Lower leg skin (tissue), 4 donors: ENCODE measurements at regions not wholly inside any gene's neighbourhood (a gene's known extent, or its start where the extent isn't known, plus 50 kb on each side); places are given as distances from the start of the nearest gene placed in this dataset.

Source experiments
- DNase-seq, 2 donors: peaks; one replicate each; pipeline ENCODE4 v3.0.0-alpha.2; 2019; ENCODE audit warnings: low spot score in 2 of 2
- H3K4me3 ChIP-seq: fragments of 200-600 bp; sonication (generic); 2 replicates; pipeline ENCODE4 v1.5.1; 2017; ENCODE audit warnings: mild to moderate bottlenecking, low read depth; ENCODE audit not compliant: poor library complexity, severe bottlenecking
- POLR2A ChIP-seq, 2 donors: fragments of 450-650 bp; IDR thresholded peaks; one replicate each; pipeline ENCODE4 v1.6.1; 2016 to 2017; ENCODE audit warnings: antibody characterized with exemption in 2 of 2, mild to moderate bottlenecking in 1 of 2, moderate library complexity in 1 of 2
- WGBS, 2 donors: methylation state at CpG; one replicate each; pipeline ENCODE4 v1.1.5; 2018; 5-methylcytosine and 5-hydroxymethylcytosine counted together
- intact Hi-C: fragments of 100-400 bp; cut with DNase I; formaldehyde crosslinking; loops from one replicate; pipeline ENCODE4 v1.15.0; 2023; ENCODE audit warnings: low total_unique reads
- TF ChIP-seq, protein P1 (sequence below), 3 donors: fragments of 450-650 bp; IDR thresholded peaks; one replicate each; pipeline ENCODE4 v1.5.1; 2016; ENCODE audit warnings: antibody characterized with exemption in 3 of 3, mild to moderate bottlenecking in 3 of 3, moderate library complexity in 2 of 3

DNA sequence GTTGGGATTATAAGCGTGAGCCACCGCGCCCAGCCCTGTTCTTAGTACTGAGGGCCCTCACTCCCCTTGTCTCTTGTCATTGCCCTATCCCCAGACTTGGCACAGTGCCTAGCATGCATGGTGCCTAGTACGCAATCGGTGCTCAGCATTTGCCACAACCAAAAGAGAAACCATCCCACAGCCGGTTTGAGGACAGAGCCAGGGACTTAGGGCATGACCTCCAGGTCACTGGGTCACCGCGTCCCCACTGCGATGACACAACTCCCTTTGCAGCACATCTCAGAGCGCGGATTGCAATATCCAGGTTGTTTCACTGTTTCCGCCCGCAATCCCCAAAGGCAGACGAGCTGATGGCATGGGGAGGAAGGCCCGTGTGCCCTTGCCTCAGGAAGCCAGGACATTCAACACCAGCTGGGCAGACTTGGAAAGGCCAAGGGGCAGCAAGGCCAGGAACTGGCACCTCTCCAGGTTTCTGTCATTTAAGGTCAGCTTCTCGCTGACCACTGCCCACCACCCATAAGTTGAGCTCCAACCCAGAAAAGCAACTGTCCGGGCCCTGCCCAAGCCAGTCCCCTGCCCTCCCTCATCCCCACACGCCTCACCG lies 274.5 kb downstream of the MRTFB start:
- DNase-seq = no peak
- no peak for TF ChIP-seq POLR2A (IDR thresholded peaks at IDR 0.05)
- TF ChIP-seq, protein P1, sequence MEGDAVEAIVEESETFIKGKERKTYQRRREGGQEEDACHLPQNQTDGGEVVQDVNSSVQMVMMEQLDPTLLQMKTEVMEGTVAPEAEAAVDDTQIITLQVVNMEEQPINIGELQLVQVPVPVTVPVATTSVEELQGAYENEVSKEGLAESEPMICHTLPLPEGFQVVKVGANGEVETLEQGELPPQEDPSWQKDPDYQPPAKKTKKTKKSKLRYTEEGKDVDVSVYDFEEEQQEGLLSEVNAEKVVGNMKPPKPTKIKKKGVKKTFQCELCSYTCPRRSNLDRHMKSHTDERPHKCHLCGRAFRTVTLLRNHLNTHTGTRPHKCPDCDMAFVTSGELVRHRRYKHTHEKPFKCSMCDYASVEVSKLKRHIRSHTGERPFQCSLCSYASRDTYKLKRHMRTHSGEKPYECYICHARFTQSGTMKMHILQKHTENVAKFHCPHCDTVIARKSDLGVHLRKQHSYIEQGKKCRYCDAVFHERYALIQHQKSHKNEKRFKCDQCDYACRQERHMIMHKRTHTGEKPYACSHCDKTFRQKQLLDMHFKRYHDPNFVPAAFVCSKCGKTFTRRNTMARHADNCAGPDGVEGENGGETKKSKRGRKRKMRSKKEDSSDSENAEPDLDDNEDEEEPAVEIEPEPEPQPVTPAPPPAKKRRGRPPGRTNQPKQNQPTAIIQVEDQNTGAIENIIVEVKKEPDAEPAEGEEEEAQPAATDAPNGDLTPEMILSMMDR (IDR thresholded peaks at IDR 0.05) = no peak
- intact Hi-C loops = no loop called here

GRCh38 chr16:14344945-14345344 lies 273.8 kb downstream of the MRTFB start:
- TF ChIP-seq, protein P1 (IDR thresholded peaks at IDR 0.05) = no peak
- no peak for TF ChIP-seq POLR2A (IDR thresholded peaks at IDR 0.05)
- intact Hi-C loops = no loop called here
- WGBS, 2 donors = 89 to 91% methylated on average over 9 of the region's 9 CpGs
- no peak for DNase-seq
- H3K4me3 ChIP-seq = no peak overlapping the region

More for the DNA sequence above, 274.5 kb downstream of the MRTFB start:
- 87 to 89% methylated on average over 19 of the region's 19 CpGs for WGBS, 2 donors
- H3K4me3 ChIP-seq = no peak overlapping the region

GRCh38 chr16:14344292-14344691 lies 273.2 kb downstream of the MRTFB start:
- DNase-seq = no peak
- intact Hi-C loops = no loop called here
- no peak for TF ChIP-seq POLR2A (IDR thresholded peaks at IDR 0.05)
- WGBS, 2 donors = 64 to 75% methylated on average over 5 of the region's 5 CpGs
- H3K4me3 ChIP-seq = no peak overlapping the region

DNA sequence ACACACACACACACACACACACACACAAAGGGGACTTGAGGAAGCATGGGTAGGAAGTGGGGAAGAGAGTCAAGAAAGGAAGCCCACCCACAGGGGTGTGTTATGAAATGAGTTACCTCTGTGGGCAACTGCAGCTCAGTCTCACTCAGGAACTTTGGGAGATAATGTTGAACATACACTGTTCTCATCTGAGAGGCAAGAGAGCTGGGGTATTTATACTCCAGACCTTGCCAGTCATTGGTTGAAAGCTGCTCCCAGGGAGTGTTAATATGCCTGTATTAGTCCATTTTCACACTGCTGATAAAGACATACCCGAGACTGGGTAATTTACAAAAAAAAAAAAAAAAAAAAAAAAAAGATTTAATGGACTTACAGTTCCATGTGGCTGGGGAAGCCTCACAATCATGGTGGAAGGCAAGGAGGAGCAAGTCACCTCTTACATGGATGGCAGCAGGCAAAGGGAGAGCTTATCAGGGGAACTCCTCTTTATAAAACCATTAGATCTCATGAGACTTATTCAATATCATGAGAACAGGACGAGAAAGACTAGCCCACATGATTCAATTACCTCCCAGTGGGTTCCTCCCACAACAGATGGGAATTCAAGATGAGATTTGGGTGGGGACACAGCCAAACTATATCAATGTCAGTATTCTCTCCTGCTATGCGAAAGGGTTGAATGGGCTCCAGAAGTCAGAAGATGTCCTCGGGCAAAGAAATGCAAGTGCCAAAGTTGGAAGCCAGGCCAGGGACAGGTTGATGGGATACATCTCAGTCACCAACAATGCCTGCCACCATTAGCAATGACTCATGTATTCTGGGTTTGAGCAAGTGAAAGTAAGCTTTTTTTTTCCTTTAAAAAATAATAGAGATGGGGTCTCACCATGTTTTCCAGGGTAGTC lies 270.5 kb downstream of the MRTFB start:
- no peak overlapping the region for H3K4me3 ChIP-seq
- WGBS, 2 donors = 49 to 57% methylated on average over 4 of the region's 4 CpGs
- intact Hi-C loops = no loop called here
- no peak for DNase-seq
- TF ChIP-seq, protein P1 (IDR thresholded peaks at IDR 0.05) = no peak
- no peak for TF ChIP-seq POLR2A (IDR thresholded peaks at IDR 0.05)

DNA sequence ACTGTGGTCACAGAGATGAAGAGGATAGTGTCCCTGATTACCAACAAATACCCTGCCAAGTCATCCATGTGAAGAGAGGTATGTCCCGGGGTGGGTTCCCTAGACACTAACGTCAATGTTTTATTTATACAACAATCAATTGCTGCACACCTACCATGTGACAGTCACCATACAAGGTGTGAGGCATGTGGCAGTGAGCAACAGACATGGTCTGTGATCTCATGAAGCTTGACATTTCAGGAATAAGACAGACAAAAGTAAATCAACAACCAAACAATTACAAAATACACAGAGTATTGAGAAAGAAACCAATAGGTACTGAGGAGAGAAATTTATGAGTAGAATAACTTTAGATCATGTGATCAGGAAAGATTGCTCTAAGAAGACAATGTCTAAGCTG lies 268.6 kb downstream of the MRTFB start:
- intact Hi-C loops = no loop called here
- DNase-seq = no peak
- H3K4me3 ChIP-seq = no peak overlapping the region
- TF ChIP-seq POLR2A (IDR thresholded peaks at IDR 0.05) = no peak
- TF ChIP-seq, protein P1 (IDR thresholded peaks at IDR 0.05) = no peak
- WGBS, 2 donors = 95 to 97% methylated on average over 2 of the region's 2 CpGs

DNA sequence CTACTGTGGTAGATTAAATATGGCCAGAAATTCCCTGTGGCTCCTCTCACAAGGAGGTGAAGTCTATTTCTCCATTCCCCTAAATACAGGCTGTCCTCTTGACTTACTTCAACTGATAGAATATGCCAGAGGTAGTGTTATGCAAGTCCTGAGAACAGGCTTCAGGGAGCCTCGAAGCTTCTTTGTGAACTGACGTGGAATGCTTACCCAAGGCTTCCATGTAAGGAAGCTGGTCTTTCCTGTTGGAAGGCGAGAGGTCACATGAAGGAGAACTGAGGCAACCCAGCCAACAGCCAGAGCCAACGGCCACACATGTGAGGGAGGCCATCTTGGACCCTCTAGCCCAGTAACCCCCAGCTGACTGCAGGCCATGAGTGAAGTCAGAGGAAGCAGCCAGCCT lies 267.9 kb downstream of the MRTFB start:
- intact Hi-C loops = no loop called here
- 69 to 86% methylated on average over 4 of the region's 4 CpGs for WGBS, 2 donors

More for the DNA sequence above, 267.9 kb downstream of the MRTFB start:
- no peak for DNase-seq
- TF ChIP-seq, protein P1 (IDR thresholded peaks at IDR 0.05) = no peak
- TF ChIP-seq POLR2A (IDR thresholded peaks at IDR 0.05) = no peak
- no peak overlapping the region for H3K4me3 ChIP-seq
